NCI-H82 (cell line): ENCODE measurements at regions not wholly inside any gene's neighbourhood (a gene's known extent, or its start where the extent isn't known, plus 50 kb on each side); places are given as distances from the start of the nearest gene placed in this dataset.

Experiments used
- DNase-seq: peaks from one replicate; lab custom pipeline; 2025; lab: John Stamatoyannopoulos, UW

DNA sequence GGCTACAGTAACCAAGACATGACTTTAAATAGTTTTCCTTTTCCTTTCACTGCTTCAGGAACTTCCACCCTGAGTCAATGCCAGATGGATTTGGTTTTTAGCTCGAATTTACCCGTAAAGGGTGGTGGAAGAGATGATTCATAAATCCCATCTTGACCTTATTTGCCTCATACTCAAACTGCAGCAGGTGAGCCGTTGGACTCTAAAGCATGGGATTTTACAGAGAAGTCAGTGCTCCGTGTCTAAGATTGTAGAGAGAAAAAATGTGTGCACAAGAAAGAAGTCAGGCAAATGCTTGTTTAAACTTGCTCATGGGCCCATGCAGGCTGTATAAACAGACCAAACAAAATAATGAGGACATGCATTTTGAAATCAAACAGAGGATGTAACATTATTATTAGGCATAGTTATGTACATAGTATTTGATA, 369.7 kb upstream of the TRIB2 start:
- no peak for DNase-seq

DNA sequence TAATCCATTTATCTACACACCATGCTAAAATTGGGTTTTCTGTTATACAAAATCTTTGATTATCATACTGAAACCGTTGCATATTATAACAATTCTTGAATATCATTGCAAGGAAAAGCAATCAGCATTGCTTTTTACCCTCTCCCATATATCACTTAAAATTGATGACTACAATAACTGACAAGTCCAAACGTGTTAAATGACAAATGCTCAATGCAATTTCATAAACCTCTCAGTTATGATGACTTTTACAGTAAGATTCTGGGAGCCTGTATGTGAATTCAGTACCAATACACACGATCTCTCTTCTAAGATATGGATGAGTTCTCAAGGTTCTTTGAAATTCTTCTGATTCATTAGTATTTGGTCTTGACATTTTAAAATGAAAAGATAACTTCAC, 368.5 kb upstream of the TRIB2 start:
- no peak for DNase-seq

GRCh38 chr2:12350821-12351220, 365.9 kb upstream of the TRIB2 start:
- DNase-seq = no peak

DNA sequence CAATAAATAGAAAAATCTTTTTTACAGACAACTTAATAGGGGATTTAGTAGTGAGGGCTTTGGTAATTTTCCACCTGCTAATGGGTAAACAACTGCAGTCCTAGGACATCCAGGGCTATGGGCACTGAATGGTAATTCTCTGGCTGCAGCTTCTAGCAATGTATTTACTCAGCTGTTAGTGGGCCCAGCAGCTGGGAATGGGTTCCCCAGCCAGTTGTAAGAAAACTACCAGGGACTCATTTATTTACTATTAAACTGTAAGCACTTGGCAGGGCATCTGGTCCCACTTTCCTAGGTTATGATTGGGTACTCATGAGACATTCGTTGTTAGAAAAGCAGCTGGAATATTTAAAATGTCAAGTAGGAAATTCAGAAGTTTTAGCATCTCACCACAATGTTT, 363.8 kb upstream of the TRIB2 start:
- no peak for DNase-seq

GRCh38 chr2:12361506-12361905, 355.2 kb upstream of the TRIB2 start:
- DNase-seq = no peak

DNA sequence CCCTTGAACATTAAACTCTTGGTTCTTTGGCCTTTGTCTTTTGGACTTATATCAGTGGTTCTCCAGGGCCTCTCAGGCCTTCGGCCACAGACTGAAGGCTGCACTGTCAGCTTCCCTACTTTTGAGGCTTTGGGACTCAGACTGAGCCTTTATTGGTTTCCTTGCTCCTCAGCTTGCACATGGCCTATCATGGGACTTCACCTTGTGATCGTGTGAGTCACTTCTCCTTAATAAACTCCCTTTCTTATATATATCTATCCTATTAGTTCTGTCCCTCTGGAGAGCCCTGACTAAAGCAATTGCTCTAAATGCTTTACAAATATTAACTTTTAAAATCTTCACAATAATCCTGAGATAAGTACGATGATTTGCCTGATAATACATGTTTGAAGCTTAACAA, 353.6 kb upstream of the TRIB2 start:
- DNase-seq = no peak

DNA sequence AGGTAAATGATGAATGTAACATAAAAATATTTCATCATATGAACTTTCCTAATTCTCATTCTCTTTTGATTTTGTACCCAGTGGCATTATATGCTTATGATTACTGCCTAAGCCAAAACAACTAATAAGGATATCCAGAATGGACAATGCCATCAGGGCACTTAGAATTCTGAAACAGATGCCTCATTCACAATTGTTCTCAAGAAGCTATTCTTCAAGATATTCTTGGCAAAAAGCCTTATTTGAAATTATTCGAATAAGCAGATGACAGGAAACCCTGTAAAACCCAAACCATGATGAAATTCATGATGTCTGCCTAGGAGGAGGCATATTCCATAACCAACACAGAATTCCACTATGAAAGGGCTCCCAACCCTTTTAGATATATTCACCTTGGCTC, 353.2 kb upstream of the TRIB2 start:
- no peak for DNase-seq

GRCh38 chr2:12369566-12369965, 347.2 kb upstream of the TRIB2 start:
- no peak for DNase-seq

DNA sequence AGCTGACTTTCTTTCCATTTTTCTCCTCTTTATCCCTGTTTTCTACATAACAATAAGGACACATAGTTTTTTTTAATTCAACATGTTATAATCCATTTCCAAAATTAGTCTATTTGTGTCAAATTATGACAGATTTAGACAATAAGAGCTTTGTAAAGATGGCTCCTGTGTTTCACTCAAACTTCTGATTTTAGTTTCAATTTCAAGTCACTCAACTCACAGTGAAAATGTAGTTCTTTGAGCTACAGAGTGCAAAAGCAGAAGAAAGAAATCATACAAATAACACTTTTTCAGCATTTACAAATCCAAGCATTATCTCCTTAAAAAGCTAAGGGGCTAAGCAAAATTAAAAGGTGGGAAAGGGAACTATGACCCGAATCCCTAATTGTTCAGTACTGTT, 340.7 kb upstream of the TRIB2 start:
- no peak for DNase-seq

DNA sequence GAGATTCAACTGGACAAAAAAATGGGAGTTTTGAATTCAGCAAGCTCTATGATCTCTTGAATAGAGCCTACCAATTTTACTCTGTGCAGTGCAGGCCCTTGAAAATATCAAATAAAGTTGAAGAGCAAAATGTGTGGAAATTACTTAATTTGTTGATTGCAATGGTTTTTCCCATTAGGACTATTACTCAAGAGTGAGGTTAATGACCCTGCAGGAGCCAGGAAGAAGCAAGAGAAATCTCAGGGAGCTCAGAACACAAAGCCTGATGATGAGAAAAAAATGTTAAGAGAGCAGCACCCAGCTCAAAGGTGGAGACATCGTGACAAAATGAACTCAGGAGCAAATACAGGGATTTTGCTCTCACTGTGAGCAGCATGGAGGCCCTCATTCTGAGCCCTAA, 337.6 kb upstream of the TRIB2 start:
- DNase-seq = no peak

DNA sequence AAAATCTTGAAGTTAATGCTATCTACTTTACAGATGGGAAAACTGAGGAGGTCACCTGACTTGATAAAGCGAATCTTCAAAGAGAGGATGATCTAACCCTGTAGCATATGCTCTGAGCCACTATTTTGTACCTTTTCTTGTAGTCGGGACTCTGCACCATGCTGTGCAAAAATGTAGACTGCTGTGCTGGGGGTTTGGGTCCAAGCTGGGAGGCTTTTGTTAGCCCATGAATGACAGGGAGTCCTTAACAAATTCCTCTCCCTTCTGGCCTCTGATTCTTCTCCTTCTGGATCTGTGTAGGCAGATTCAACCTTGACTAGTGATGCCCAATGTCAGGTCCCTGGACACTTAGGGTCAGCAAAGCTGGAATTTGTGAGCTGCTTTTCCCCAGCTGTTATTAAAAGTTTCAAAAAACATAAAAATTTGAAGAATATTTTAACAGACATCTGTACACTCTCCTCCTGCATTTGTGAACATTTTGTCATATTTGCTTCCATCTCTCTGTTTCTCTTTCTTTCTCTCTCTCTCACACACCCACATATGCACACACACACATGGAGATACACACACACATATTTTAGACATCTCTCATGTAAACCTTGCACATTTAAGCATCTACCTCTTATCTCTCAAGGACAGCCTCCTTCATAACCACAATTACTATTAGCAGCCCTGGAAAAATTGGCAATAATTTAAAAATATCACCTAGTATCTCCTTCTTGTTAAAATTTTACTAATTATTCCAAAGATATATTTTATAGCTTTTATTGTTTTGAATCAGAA, 335.0 kb upstream of the TRIB2 start:
- DNase-seq = no peak

DNA sequence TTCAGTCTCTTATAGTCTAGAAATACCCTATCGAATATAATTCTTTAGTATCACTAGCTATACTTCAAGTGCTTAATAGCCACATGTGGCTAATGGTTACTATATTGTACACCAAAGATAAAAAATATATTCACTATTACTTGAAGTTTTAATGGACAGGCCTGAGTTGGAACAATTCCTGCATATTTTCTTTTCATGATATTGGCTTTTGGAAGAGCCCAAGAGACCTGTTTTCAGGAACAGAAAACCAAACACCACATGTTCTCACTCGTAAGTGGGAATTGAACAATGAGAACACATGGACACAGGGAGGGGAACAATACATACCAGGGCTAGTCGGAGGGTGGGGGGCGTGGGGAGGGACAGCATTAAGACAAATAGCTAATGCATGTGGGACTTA, 334.4 kb upstream of the TRIB2 start:
- DNase-seq = no peak

- peak; percentile 17 for DNase-seq
Observed at GRCh38 chr2:12389344-12390045, 327.2 kb upstream of the TRIB2 start.

- DNase-seq = no peak
Observed at GRCh38 chr2:12391116-12391515, 325.6 kb upstream of the TRIB2 start.

DNA sequence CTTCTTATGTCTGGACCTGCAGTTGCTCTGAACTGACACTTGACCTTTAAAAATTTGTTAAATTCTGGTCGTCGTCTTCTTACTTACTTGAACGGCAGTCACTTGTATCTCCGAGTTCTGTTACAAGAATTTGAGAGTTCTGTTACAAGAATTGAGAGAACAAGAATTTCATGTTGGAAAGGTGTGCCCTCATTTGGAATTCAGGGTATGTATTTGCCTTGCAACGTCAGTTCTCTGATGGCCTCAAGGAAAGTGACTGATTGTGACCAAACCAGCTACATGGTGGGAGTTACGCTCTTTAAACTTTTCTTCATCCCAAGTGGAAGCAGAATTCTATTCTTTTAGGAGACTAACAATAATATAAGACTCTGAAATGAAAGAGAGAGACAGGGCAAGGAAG, 320.0 kb upstream of the TRIB2 start:
- no peak for DNase-seq

DNA sequence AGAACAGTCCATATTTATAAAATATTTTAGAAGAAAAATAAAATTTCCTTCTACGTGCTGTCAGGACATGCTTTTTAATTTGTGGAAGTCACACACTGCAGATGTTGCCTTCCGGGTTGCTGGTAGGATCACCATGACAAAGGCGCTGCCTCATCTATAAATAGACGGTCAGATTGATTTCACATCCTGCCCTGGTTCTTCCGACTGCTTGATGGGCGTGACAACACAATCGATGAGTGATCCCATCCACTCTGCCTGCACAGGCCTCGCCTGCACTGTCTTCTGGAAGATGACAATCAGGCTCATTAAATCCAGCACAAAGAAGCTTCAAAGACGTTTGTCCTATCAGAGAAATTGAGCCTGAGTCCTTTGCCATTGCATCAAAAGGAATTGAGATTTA, 318.9 kb upstream of the TRIB2 start:
- DNase-seq = no peak

DNA sequence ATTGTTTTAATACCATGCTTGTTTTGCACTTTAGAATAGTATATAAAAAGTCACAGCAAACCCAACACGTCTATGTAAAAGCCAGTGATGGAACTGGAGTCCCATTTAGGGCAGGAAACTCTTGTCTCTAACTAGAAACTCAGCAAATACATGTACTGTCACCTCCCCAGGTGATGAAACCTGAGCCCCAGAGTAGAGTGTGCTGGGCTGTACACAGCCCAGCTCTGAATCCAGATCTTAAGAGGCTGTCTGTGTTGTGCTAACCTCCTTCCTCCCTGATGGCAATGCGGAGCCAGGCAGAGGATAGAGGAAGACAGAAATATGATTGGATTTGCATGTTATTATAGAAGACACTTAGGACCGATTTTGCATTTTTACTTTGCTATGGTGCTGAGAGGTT, 317.5 kb upstream of the TRIB2 start:
- no peak for DNase-seq

GRCh38 chr2:12400543-12400942, 316.2 kb upstream of the TRIB2 start:
- no peak for DNase-seq

DNA sequence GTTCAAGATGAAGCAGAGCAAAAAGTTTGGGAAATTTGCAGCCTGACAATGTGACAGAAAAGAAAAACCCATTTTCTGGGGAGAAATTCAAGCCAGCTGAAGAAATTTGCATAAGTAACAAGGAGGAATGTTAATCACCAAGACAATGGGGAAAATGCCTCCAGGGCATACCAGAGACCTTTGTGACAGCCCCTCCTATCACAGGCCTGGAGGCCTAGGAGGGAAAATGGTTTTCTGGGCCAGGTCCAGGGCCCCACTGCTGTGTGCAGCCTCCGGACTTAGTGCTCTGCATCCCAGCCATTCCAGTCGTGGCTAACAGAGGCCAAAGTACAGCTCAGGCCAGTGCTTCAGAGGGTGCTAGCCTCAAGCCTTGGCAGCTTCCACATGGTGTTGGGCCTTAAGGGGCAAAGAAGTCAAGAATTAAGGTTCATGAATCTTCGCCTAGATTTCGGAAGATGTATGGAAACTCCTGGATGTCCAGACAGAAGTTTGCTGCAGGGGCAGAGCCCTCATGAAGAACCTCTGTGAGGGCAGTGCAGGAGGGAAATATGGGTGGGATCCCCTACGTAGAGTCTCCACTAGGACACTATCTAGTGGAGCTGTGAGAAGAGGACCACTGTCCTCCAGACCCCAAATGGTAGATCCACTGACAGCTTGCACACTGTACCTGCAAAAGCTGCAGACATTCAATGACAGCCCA, 314.1 kb upstream of the TRIB2 start:
- no peak for DNase-seq

DNA sequence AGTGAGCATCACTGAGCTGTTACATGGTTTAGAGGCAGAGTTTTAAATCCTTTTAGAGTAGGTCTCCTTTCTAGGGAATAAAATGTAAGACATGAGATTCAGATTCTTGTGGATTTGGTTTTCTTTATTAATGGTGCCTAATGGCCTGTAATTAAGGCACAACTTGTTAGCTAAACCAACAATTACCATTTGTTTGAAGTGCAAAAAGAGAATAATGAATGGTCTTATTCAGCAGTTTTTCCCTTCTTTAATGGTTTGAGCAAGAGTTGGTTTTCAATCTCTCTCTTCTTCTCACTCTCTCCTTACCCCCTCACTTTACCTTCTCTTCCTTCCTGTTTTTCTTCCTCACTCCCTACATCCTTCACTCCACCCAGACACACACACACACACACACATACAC, 312.2 kb upstream of the TRIB2 start:
- no peak for DNase-seq

DNA sequence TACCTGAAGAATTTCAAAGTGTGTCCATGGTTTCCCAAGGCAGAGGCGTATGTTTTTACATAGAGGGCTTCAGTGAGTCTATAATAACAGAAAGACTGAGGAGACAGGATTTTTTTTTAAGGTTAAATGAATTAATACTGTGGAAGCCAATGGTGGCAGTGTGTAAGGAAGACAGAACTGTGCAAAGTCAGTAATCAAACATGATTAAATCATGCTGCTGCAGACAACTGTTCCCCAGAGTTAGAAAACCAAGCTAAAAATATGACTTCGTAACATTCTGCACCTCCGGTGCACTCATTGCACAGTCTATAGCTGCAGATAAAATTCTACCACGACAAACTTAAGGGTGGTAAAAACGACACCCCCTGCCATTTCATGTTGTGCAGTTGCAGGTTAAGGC, 309.6 kb upstream of the TRIB2 start:
- no peak for DNase-seq

DNA sequence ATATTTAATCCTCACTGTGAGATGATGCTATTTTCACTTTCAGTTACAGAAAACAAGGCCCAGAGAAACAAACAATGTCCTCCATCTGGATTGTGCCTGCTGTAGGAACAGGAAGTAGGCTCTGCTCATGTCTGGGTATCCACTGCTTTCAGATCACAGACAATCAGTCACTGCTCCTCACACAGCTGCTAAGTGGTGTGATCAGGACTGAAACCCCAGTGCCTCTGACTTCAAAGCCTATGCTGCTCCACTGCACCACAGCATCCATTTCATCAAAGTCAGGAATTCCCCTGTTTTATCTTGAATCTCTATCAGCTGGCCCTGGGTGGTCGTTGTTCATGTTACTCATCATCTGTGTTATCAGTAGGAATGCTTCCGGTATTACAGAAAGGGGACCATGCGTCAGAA, 303.8 kb upstream of the TRIB2 start:
- DNase-seq = no peak

DNA sequence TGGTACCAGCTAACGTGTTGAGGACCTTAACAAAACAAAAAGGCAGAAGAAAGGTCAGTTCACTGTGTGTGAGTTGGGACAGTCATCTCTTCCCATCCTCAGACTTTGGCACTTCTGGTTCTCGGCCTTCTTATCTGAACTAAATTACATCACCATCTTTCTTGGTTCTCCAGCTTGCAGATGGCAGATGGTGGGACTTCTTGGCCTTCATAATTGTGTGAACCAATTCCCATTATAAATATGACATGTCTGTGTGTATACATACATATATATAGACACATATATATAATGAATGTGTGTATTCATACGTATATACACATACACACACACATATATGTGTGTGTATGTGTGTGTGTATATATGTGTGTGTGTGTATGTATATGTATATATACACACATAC, 301.2 kb upstream of the TRIB2 start:
- no peak for DNase-seq
